Epithelial cell of proximal tubule (primary cell): ENCODE measurements at regions not wholly inside any gene's neighbourhood (a gene's known extent, or its start where the extent isn't known, plus 50 kb on each side); places are given as distances from the start of the nearest gene placed in this dataset.

Experiments
- DNase-seq: peaks from one replicate; pipeline ENCODE4 v3.0.0-alpha.2; 2011; ENCODE audit warnings: low read depth
- H3K4me3 ChIP-seq: 2 replicates; pipeline ENCODE4 v1.5.1; 2011; ENCODE audit warnings: low read depth, mild to moderate bottlenecking, low read length
- CTCF ChIP-seq: conservative IDR thresholded peaks from 2 replicates; pipeline ENCODE4 v1.5.1; 2012; ENCODE audit warnings: low read depth, mild to moderate bottlenecking, low read length

GRCh38 chr10:43702936-43703281 is 54.2 kb upstream of the ZNF32 start:
- no peak for TF ChIP-seq CTCF
- no peak overlapping the region for H3K4me3 ChIP-seq
- no peak for DNase-seq

GRCh38 chr10:43702213-43702935 is 53.7 kb upstream of the ZNF32 start:
- DNase-seq, result no peak
- no peak overlapping the region for H3K4me3 ChIP-seq
- TF ChIP-seq CTCF, result no peak

GRCh38 chr10:43701295-43701694 is 52.6 kb upstream of the ZNF32 start:
- no peak for TF ChIP-seq CTCF
- H3K4me3 ChIP-seq, result no peak overlapping the region
- no peak for DNase-seq

- no peak for TF ChIP-seq CTCF
- no peak overlapping the region for H3K4me3 ChIP-seq
- no peak for DNase-seq
These were observed 51.6 kb upstream of the ZNF32 start for GRCh38 chr10:43700306-43700705.

GRCh38 chr10:43699516-43699915 is 50.8 kb upstream of the ZNF32 start:
- no peak overlapping the region for H3K4me3 ChIP-seq
- TF ChIP-seq CTCF, result no peak
- no peak for DNase-seq
